ENCODE measurements at regions not wholly inside any gene's neighbourhood (a gene's known extent, or its start where the extent isn't known, plus 50 kb on each side); places are given as distances from the start of the nearest gene placed in this dataset.
A peak's percentile ranks its signal among the peaks of the same experiment; 100 is the strongest.

GRCh38 chr10:47189802-47190201, 110.2 kb upstream of the GDF10 start:
- intact Hi-C loops (cut with micrococcal nuclease; ENCODE audit: unreplicated experiment): no loop called here
- TF ChIP-seq, protein P1, sequence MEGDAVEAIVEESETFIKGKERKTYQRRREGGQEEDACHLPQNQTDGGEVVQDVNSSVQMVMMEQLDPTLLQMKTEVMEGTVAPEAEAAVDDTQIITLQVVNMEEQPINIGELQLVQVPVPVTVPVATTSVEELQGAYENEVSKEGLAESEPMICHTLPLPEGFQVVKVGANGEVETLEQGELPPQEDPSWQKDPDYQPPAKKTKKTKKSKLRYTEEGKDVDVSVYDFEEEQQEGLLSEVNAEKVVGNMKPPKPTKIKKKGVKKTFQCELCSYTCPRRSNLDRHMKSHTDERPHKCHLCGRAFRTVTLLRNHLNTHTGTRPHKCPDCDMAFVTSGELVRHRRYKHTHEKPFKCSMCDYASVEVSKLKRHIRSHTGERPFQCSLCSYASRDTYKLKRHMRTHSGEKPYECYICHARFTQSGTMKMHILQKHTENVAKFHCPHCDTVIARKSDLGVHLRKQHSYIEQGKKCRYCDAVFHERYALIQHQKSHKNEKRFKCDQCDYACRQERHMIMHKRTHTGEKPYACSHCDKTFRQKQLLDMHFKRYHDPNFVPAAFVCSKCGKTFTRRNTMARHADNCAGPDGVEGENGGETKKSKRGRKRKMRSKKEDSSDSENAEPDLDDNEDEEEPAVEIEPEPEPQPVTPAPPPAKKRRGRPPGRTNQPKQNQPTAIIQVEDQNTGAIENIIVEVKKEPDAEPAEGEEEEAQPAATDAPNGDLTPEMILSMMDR (conservative IDR thresholded peaks at IDR 0.05): no peak
- no peak for TF ChIP-seq EZH2 (IDR thresholded peaks at IDR 0.05; ENCODE audit: low read depth)
- no peak overlapping the region for H2AFZ ChIP-seq
- 0 out of 2 replicates have a peak, but pooled peaks cover 3% of the 10 kb centered on the region for H3F3A ChIP-seq (ENCODE audit: insufficient read depth, low read depth)
- H3K36me3 ChIP-seq (ENCODE audit: low read depth): no peaks in the 10 kb centered on the region
- ChIA-PET POLR2A (ENCODE audit: unreplicated experiment) (no interaction called here), CTCF (no interaction called here)
- H3K27ac ChIP-seq: no peak overlapping the region
- H3K79me2 ChIP-seq (ENCODE audit: low read depth): no peaks in the 10 kb centered on the region
- H3K27me3 ChIP-seq (ENCODE audit: insufficient read depth, low read depth): no peaks in the 10 kb centered on the region; the same call in 1 of the 2 replicates
- H3K4me3 ChIP-seq: no peak overlapping the region
- no peaks in the 10 kb centered on the region for H3K4me1 ChIP-seq (replicated peaks; ENCODE audit: insufficient read depth)
- H3K4me2 ChIP-seq: peak overlapping the region; percentile 18; the same call in 1 of the 2 replicates
- no peaks in the 10 kb centered on the region for H3K9me3 ChIP-seq (ENCODE audit: insufficient read depth, low read depth)
- no TSS peak for BruUV-seq (replicated peaks)
- no peaks in the 10 kb centered on the region for H3K9me2 ChIP-seq (ENCODE audit: insufficient read depth)
- H4K20me1 ChIP-seq (ENCODE audit: insufficient read depth): no peaks in the 10 kb centered on the region
- no peak for DNase-seq

DNA sequence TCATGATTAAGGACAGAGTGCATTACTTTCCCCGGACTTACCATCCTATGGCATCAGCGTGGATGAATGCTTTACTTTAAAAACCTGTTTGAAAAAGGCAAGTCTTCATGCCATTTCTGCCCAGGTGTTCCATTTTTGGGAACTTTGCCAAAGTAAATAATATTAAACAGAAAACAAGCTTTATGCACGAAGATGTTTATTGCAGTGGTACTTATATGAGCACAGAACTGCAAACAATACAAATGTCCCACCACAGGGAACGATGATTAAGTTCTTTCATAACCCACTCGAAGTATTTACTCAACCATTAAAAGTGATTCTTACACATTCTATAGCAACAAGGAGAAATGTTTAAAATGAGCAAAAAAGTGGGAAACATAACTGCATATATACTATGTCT, 109.7 kb upstream of the GDF10 start:
- Histone ChIP-seq H3K79me2 (ENCODE audit: low read depth) (no peaks in the 10 kb centered on the region), H3K36me3 (ENCODE audit: low read depth) (no peaks in the 10 kb centered on the region), H3K9me3 (ENCODE audit: insufficient read depth, low read depth) (no peaks in the 10 kb centered on the region), H3K27me3 (ENCODE audit: insufficient read depth, low read depth) (no peaks in the 10 kb centered on the region; the same call in 1 of the 2 replicates), H3F3A (ENCODE audit: insufficient read depth, low read depth) (0 out of 2 replicates have a peak, but pooled peaks cover 3% of the 10 kb centered on the region), H2AFZ (no peak overlapping the region), H3K4me2 (peak overlapping the region; percentile 18; the same call in 1 of the 2 replicates), H3K4me3 (no peak overlapping the region), H4K20me1 (ENCODE audit: insufficient read depth) (no peaks in the 10 kb centered on the region), H3K9me2 (ENCODE audit: insufficient read depth) (no peaks in the 10 kb centered on the region), H3K27ac (no peak overlapping the region), H3K4me1 (replicated peaks; ENCODE audit: insufficient read depth) (no peaks in the 10 kb centered on the region)
- no peak for TF ChIP-seq EZH2 (IDR thresholded peaks at IDR 0.05; ENCODE audit: low read depth)
- TF ChIP-seq, protein P1 (conservative IDR thresholded peaks at IDR 0.05): no peak
- ChIA-PET POLR2A (ENCODE audit: unreplicated experiment) (no interaction called here), CTCF (no interaction called here)
- peak in 1 of 2 experiments; percentile 82 for DNase-seq
- BruUV-seq (replicated peaks): no TSS peak
- intact Hi-C loops (cut with micrococcal nuclease; ENCODE audit: unreplicated experiment): no loop called here

DNA sequence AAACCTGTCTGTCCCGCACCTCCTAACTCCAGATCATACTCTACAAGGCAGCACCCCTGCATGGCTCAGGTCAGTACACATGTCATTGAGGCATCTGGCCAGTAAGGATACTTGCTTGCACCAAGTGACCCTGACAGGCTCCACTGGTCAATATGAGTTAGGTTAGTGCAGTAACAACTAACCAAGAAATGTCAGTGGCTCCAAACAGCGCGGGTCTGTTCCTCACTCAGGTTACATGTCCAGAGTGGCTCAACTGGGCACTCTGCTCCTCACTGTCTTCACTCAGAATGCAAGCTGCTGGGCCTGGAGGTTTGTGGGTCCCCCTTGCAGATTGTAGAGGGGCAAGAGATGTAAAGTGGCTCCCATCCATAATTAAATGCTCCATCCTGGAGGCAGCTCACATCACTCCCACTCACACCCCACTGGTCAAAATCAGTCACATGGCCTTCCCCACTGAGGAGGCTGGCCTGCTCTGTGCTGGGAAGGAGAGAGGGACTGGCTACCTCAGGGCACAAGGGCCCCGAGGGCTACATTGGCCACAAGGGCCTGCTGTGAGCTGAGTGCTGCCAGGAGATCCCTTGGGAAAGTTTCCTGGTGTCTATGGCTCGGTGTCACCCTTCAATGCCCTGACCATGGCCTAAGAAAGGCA, 109.1 kb upstream of the GDF10 start:
- BruUV-seq (replicated peaks): no TSS peak
- intact Hi-C loops (cut with micrococcal nuclease; ENCODE audit: unreplicated experiment): no loop called here
- DNase-seq: no peak
- no peak overlapping the region for H2AFZ ChIP-seq
- H3K9me3 ChIP-seq (ENCODE audit: insufficient read depth, low read depth): no peaks in the 10 kb centered on the region
- no peak overlapping the region for H3K4me3 ChIP-seq
- H3K4me2 ChIP-seq: no peak overlapping the region
- no peaks in the 10 kb centered on the region for H4K20me1 ChIP-seq (ENCODE audit: insufficient read depth)
- no peaks in the 10 kb centered on the region for H3K79me2 ChIP-seq (ENCODE audit: low read depth)
- no peaks in the 10 kb centered on the region for H3K4me1 ChIP-seq (replicated peaks; ENCODE audit: insufficient read depth)
- ChIA-PET CTCF (interaction anchor here (0.9 kb wide), 1 partner anchor 143 kb away, joined by 3 read pairs; no protein-coding TSS in a partner anchor), POLR2A (ENCODE audit: unreplicated experiment) (no interaction called here)
- H3K9me2 ChIP-seq (ENCODE audit: insufficient read depth): no peaks in the 10 kb centered on the region
- no peaks in the 10 kb centered on the region; the same call in 1 of the 2 replicates for H3K27me3 ChIP-seq (ENCODE audit: insufficient read depth, low read depth)
- no peaks in the 10 kb centered on the region for H3K36me3 ChIP-seq (ENCODE audit: low read depth)
- H3F3A ChIP-seq (ENCODE audit: insufficient read depth, low read depth): 0 out of 2 replicates have a peak, but pooled peaks cover 3% of the 10 kb centered on the region
- H3K27ac ChIP-seq: no peak overlapping the region
- TF ChIP-seq EZH2 (IDR thresholded peaks at IDR 0.05; ENCODE audit: low read depth): no peak
- TF ChIP-seq, protein P1 (conservative IDR thresholded peaks at IDR 0.05): no peak
